ENCODE measurements at regions not wholly inside any gene's neighbourhood (a gene's known extent, or its start where the extent isn't known, plus 50 kb on each side); places are given as distances from the start of the nearest gene placed in this dataset.

- intact Hi-C loops (cut with DNase I) = no loop called here
- Histone ChIP-seq H3K4me1 (ENCODE audit: control insufficient read depth in 2 of 3, insufficient read depth in 2 of 3, low read depth in 1 of 3, low read length in 3 of 3) (no peaks in the 10 kb centered on the region), H3K36me3 (ENCODE audit: control insufficient read depth in 2 of 3, insufficient read depth in 3 of 3, low read length in 3 of 3) (no peaks in the 10 kb centered on the region), H3K4me3 (ENCODE audit: low read length in 3 of 3) (no peak overlapping the region), H3K9me3 (ENCODE audit: control insufficient read depth in 2 of 3, insufficient read depth in 1 of 3, low read length in 3 of 3) (no peaks in the 10 kb centered on the region), H3K27me3 (ENCODE audit: control insufficient read depth, insufficient read depth, low read length) (no peaks in the 10 kb centered on the region), H3K9ac (ENCODE audit: low read length in 3 of 3) (no peak overlapping the region), H3K27ac (ENCODE audit: low read depth in 2 of 2, low read length in 2 of 2) (no peak overlapping the region)
- DNase-seq (no peak), FAIRE-seq (no peak)
- TF ChIP-seq CTCF (IDR thresholded peaks at IDR 0.05; ENCODE audit: borderline replicate concordance, extremely low read depth, insufficient read depth) = no peak
Measured at GRCh38 chr4:59094505-59094904, 1984.3 kb upstream of the IGFBP7 start.

- Histone ChIP-seq H3K4me1 (ENCODE audit: control insufficient read depth in 2 of 3, insufficient read depth in 2 of 3, low read depth in 1 of 3, low read length in 3 of 3) (no peaks in the 10 kb centered on the region), H3K27ac (ENCODE audit: low read depth in 2 of 2, low read length in 2 of 2) (no peak overlapping the region), H3K9me3 (ENCODE audit: control insufficient read depth in 2 of 3, insufficient read depth in 1 of 3, low read length in 3 of 3) (no peaks in the 10 kb centered on the region), H3K36me3 (ENCODE audit: control insufficient read depth in 2 of 3, insufficient read depth in 3 of 3, low read length in 3 of 3) (no peaks in the 10 kb centered on the region), H3K9ac (ENCODE audit: low read length in 3 of 3) (no peak overlapping the region), H3K27me3 (ENCODE audit: control insufficient read depth, insufficient read depth, low read length) (no peaks in the 10 kb centered on the region), H3K4me3 (ENCODE audit: low read length in 3 of 3) (no peak overlapping the region)
- DNase-seq (no peak), FAIRE-seq (no peak)
- intact Hi-C loops (cut with DNase I) = no loop called here
- no peak for TF ChIP-seq CTCF (IDR thresholded peaks at IDR 0.05; ENCODE audit: borderline replicate concordance, extremely low read depth, insufficient read depth)
Measured at GRCh38 chr4:59102311-59102710, 1992.1 kb upstream of the IGFBP7 start.

- no peak for FAIRE-seq
Measured at GRCh38 chr4:59120287-59120814, 2010.2 kb upstream of the IGFBP7 start.

More at GRCh38 chr4:59120287-59120814, 2010.2 kb upstream of the IGFBP7 start:
- no peaks in the 10 kb centered on the region for H3K4me1 ChIP-seq (ENCODE audit: control insufficient read depth in 2 of 3, insufficient read depth in 2 of 3, low read depth in 1 of 3, low read length in 3 of 3)
- TF ChIP-seq CTCF (IDR thresholded peaks at IDR 0.05; ENCODE audit: borderline replicate concordance, extremely low read depth, insufficient read depth) = no peak
- no peak overlapping the region for H3K9ac ChIP-seq (ENCODE audit: low read length in 3 of 3)
- no peaks in the 10 kb centered on the region for H3K36me3 ChIP-seq (ENCODE audit: control insufficient read depth in 2 of 3, insufficient read depth in 3 of 3, low read length in 3 of 3)
- intact Hi-C loops (cut with DNase I) = no loop called here
- H3K27ac ChIP-seq (ENCODE audit: low read depth in 2 of 2, low read length in 2 of 2) = no peak overlapping the region
- H3K9me3 ChIP-seq (ENCODE audit: control insufficient read depth in 2 of 3, insufficient read depth in 1 of 3, low read length in 3 of 3) = peaks cover 0 to 2% (median 0%) of the 10 kb centered on the region in 3 donors
- H3K4me3 ChIP-seq (ENCODE audit: low read length in 3 of 3) = no peak overlapping the region
- H3K27me3 ChIP-seq (ENCODE audit: control insufficient read depth, insufficient read depth, low read length) = no peaks in the 10 kb centered on the region
- DNase-seq = no peak
